SK-N-MC (cell line): ENCODE measurements at regions not wholly inside any gene's neighbourhood (a gene's known extent, or its start where the extent isn't known, plus 50 kb on each side); places are given as distances from the start of the nearest gene placed in this dataset.

Experiments
- EZH2 ChIP-seq: fragments of 200-600 bp; sonication (generic); IDR thresholded peaks from one replicate; pipeline ENCODE4 v1.6.1; 2017; ENCODE audit warnings: antibody characterized with exemption
- POLR2AphosphoS5 ChIP-seq: IDR thresholded peaks from 2 replicates; pipeline ENCODE4 v1.6.1; 2012; ENCODE audit warnings: mild to moderate bottlenecking, low read depth, low read length, borderline replicate concordance

GRCh38 chr12:91910871-91911388, 234.7 kb downstream of the BTG1 start:
- TF ChIP-seq EZH2 (no peak), POLR2AphosphoS5 (no peak)
